Keratinocyte (primary cell): ENCODE measurements at regions not wholly inside any gene's neighbourhood (a gene's known extent, or its start where the extent isn't known, plus 50 kb on each side); places are given as distances from the start of the nearest gene placed in this dataset.

Source experiments
- DNase-seq: peaks from one replicate; pipeline ENCODE4 v3.0.0-alpha.2; 2011; ENCODE audit warnings: low read depth, missing footprints, low spot score
- FAIRE-seq: peaks from 2 replicates; lab custom pipeline; 2011; peaks lifted over from hg19 to GRCh38; lab: Jason Lieb, UNC
- H2AFZ ChIP-seq: 2 replicates; pipeline ENCODE4 v1.6.0; 2012; ENCODE audit warnings: low read length, control low read depth, inconsistent platforms; ENCODE audit not compliant: control insufficient read depth
- H3K27ac ChIP-seq: 2 replicates; pipeline ENCODE4 v1.5.1; 2011; ENCODE audit warnings: low read length; ENCODE audit not compliant: control insufficient read depth, insufficient read depth
- H3K27me3 ChIP-seq: 3 replicates; pipeline ENCODE4 v1.6.0; 2011; ENCODE audit warnings: low read length; ENCODE audit not compliant: control insufficient read depth, insufficient read depth; ENCODE audit errors: extremely low read depth
- H3K36me3 ChIP-seq, 2 experiments: 2 replicates in 1 of 2; 3 replicates in 1 of 2; pipeline ENCODE4 v1.5.1; 2011; ENCODE audit warnings: low read length in 2 of 2, mild to moderate bottlenecking in 1 of 2; ENCODE audit not compliant: control insufficient read depth in 2 of 2, insufficient read depth in 2 of 2; ENCODE audit errors: extremely low read depth in 1 of 2
- H3K4me1 ChIP-seq: 3 replicates; pipeline ENCODE4 v1.5.1; 2011; ENCODE audit warnings: low read length; ENCODE audit not compliant: control insufficient read depth, insufficient read depth; ENCODE audit errors: extremely low read depth
- H3K4me2 ChIP-seq: 3 replicates; pipeline ENCODE4 v1.6.0; 2011; ENCODE audit warnings: low read depth, low read length; ENCODE audit not compliant: control insufficient read depth, insufficient read depth; ENCODE audit errors: extremely low read depth
- H3K4me3 ChIP-seq, 3 experiments: fragments of 200-600 bp in 1 of 3; sonication (generic) in 1 of 3; 2 replicates in 2 of 3; 3 replicates in 1 of 3; pipeline ENCODE4 v1.5.1; 2011 to 2016; ENCODE audit warnings: low read length in 3 of 3, mild to moderate bottlenecking in 3 of 3, control low read depth in 2 of 3, inconsistent platforms in 1 of 3, low read depth in 1 of 3, mixed read lengths in 1 of 3, mixed run types in 1 of 3, moderate library complexity in 1 of 3; ENCODE audit not compliant: control insufficient read depth in 2 of 3, insufficient read depth in 2 of 3; ENCODE audit errors: extremely low read depth in 1 of 3
- H3K79me2 ChIP-seq: 2 replicates; pipeline ENCODE4 v1.6.0; 2012; ENCODE audit warnings: low read length; ENCODE audit not compliant: control insufficient read depth, insufficient read depth
- H3K9ac ChIP-seq: 3 replicates; pipeline ENCODE4 v1.6.0; 2011; ENCODE audit warnings: low read length; ENCODE audit not compliant: control insufficient read depth, insufficient read depth; ENCODE audit errors: extremely low read depth
- H3K9me1 ChIP-seq: 3 replicates; pipeline ENCODE4 v1.6.0; 2011; ENCODE audit warnings: low read length; ENCODE audit not compliant: control insufficient read depth, insufficient read depth; ENCODE audit errors: extremely low read depth
- H3K9me3 ChIP-seq: 2 replicates; pipeline ENCODE4 v1.5.1; 2012; ENCODE audit warnings: low read depth, low read length; ENCODE audit not compliant: control insufficient read depth
- H4K20me1 ChIP-seq: 3 replicates; pipeline ENCODE4 v1.6.0; 2011; ENCODE audit warnings: low read length; ENCODE audit not compliant: control insufficient read depth, insufficient read depth; ENCODE audit errors: extremely low read depth
- EZH2 ChIP-seq: IDR thresholded peaks from one replicate; pipeline ENCODE4 v1.6.1; 2012; ENCODE audit warnings: inconsistent platforms, mild to moderate bottlenecking, low read length, moderate library complexity
- dilution Hi-C: fragments of 300-500 bp; cut with MboI; formaldehyde crosslinking; loops from one replicate; pipeline ENCODE4 v1.7.0; 2020; ENCODE audit warnings: low sequenced_read_pairs; ENCODE audit not compliant: extremely low pct_ligation_motif_present
- TF ChIP-seq, protein P1 (sequence below), 3 experiments: IDR thresholded peaks in 1 of 3; conservative IDR thresholded peaks in 1 of 3; optimal IDR thresholded peaks in 1 of 3; 2 replicates in 2 of 3; 3 replicates in 1 of 3; pipeline versions ENCODE3 to v1.5.1; 2011; ENCODE audit warnings: low read length in 3 of 3, mild to moderate bottlenecking in 3 of 3, moderate library complexity in 2 of 3, control low read depth in 1 of 3, inconsistent platforms in 1 of 3; ENCODE audit not compliant: insufficient read depth in 2 of 3; ENCODE audit errors: extremely low read depth in 1 of 3

DNA sequence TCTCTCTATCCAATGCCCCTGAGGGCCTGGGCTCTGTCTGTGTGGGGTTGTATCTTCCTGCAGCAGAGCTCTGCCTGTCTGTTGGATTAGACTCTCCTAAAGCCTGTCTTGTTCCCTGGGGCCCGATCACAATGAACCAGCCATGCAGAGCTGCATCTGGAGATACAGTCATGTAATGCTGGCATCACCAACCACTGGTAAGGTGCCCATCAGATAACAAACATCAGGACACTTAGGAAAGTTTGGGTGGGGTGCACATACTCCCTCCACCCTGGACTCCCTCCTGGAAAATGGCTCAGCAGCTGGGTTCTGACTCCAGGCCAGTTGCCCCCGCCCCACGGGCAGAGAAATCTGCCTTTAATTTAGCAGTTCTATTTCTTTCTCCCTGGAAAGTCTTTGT lies 61.3 kb upstream of the BRD7 start:
- Histone ChIP-seq H3K4me3 (no peak overlapping the region), H3K27ac (no peak overlapping the region), H3K9ac (no peak overlapping the region), H3K4me2 (no peak overlapping the region), H3K79me2 (no peaks in the 10 kb centered on the region), H3K36me3 (no peaks in the 10 kb centered on the region), H4K20me1 (no peaks in the 10 kb centered on the region), H3K27me3 (no peaks in the 10 kb centered on the region), H3K9me1 (no peaks in the 10 kb centered on the region), H3K4me1 (no peaks in the 10 kb centered on the region), H3K9me3 (no peaks in the 10 kb centered on the region), H2AFZ (no peak overlapping the region)
- TF ChIP-seq, protein P1, sequence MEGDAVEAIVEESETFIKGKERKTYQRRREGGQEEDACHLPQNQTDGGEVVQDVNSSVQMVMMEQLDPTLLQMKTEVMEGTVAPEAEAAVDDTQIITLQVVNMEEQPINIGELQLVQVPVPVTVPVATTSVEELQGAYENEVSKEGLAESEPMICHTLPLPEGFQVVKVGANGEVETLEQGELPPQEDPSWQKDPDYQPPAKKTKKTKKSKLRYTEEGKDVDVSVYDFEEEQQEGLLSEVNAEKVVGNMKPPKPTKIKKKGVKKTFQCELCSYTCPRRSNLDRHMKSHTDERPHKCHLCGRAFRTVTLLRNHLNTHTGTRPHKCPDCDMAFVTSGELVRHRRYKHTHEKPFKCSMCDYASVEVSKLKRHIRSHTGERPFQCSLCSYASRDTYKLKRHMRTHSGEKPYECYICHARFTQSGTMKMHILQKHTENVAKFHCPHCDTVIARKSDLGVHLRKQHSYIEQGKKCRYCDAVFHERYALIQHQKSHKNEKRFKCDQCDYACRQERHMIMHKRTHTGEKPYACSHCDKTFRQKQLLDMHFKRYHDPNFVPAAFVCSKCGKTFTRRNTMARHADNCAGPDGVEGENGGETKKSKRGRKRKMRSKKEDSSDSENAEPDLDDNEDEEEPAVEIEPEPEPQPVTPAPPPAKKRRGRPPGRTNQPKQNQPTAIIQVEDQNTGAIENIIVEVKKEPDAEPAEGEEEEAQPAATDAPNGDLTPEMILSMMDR (optimal IDR thresholded peaks at IDR 0.05 in 1 of 3, IDR thresholded peaks at IDR 0.05 in 1 of 3, conservative IDR thresholded peaks at IDR 0.05 in 1 of 3; ENCODE audit: extremely low read depth in 1 of 3, insufficient read depth in 2 of 3, low read length in 3 of 3) = no peak
- no peak for TF ChIP-seq EZH2
- FAIRE-seq (no peak), DNase-seq (no peak)
- dilution Hi-C loops = no loop called here

DNA sequence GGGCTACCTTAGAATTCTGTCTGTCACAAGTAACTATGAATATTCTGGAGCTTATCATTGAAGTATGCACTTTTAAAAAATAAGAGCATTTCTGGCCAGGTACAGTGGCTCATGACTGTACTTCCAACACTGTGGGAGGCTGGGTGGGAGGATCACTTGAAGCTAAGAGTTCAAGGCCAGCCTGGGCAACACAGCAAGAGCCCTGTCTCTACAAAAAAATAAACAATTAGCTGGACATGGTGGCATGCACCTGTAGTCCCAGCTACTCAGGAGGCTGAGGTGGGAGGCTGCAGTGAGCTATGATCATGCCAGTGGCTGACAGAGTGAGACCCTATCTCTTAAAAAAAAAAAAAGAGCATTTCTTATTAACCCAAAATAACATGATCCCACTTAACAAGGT lies 60.0 kb upstream of the BRD7 start:
- dilution Hi-C loops = no loop called here
- no peaks in the 10 kb centered on the region for H3K79me2 ChIP-seq

More for the DNA sequence above, 60.0 kb upstream of the BRD7 start:
- no peaks in the 10 kb centered on the region for H3K9me1 ChIP-seq
- H4K20me1 ChIP-seq = no peaks in the 10 kb centered on the region
- no peak overlapping the region for H3K9ac ChIP-seq
- no peak overlapping the region for H3K27ac ChIP-seq
- H3K4me3 ChIP-seq = no peak overlapping the region
- no peak for TF ChIP-seq EZH2
- TF ChIP-seq, protein P1 (optimal IDR thresholded peaks at IDR 0.05 in 1 of 3, IDR thresholded peaks at IDR 0.05 in 1 of 3, conservative IDR thresholded peaks at IDR 0.05 in 1 of 3; ENCODE audit: extremely low read depth in 1 of 3, insufficient read depth in 2 of 3, low read length in 3 of 3) = no peak
- FAIRE-seq (no peak), DNase-seq (no peak)
- H2AFZ ChIP-seq = no peak overlapping the region
- H3K9me3 ChIP-seq = no peaks in the 10 kb centered on the region
- H3K27me3 ChIP-seq = no peaks in the 10 kb centered on the region
- H3K36me3 ChIP-seq = no peaks in the 10 kb centered on the region
- H3K4me2 ChIP-seq = no peak overlapping the region
- no peaks in the 10 kb centered on the region for H3K4me1 ChIP-seq
